OCI-LY3 (cell line): ENCODE measurements at regions not wholly inside any gene's neighbourhood (a gene's known extent, or its start where the extent isn't known, plus 50 kb on each side); places are given as distances from the start of the nearest gene placed in this dataset.

Experiments used
- H2AFZ ChIP-seq: fragments of 200-600, 300-600 bp; shearing (Covaris generic); 2 replicates; pipeline ENCODE4 v1.6.0; 2014; ENCODE audit warnings: antibody characterized with exemption, low read depth, low read length
- H3K27ac ChIP-seq: fragments of 200-600, 300-600 bp; sonication (generic); 2 replicates; pipeline ENCODE4 v1.5.1; 2014; ENCODE audit warnings: mild to moderate bottlenecking, low read length, moderate library complexity, mixed read lengths
- H3K27me3 ChIP-seq: fragments of 200-600, 300-600 bp; sonication (generic); 2 replicates; pipeline ENCODE4 v1.6.1; 2014; ENCODE audit warnings: low read depth, low read length, mixed read lengths
- H3K36me3 ChIP-seq: fragments of 200-600, 300-600 bp; sonication (generic); replicated peaks from 2 replicates; pipeline ENCODE3; 2014; ENCODE audit warnings: low read depth, low read length, mixed read lengths
- H3K4me1 ChIP-seq: fragments of 300-600, 200-600 bp; sonication (generic); 2 replicates; pipeline ENCODE4 v1.6.1; 2014; ENCODE audit warnings: low read length, mixed read lengths
- H3K4me2 ChIP-seq: fragments of 200-600, 300-600 bp; sonication (generic); 2 replicates; pipeline ENCODE4 v1.6.1; 2014; ENCODE audit warnings: low read length, mixed read lengths
- H3K4me3 ChIP-seq: fragments of 300-600, 200-600 bp; sonication (generic); 2 replicates; pipeline ENCODE4 v1.5.1; 2014; ENCODE audit warnings: antibody characterized with exemption, mild to moderate bottlenecking, low read length, moderate library complexity
- H3K79me2 ChIP-seq: fragments of 300-600, 200-600 bp; shearing (Covaris generic); 2 replicates; pipeline ENCODE4 v1.6.1; 2014; ENCODE audit warnings: mild to moderate bottlenecking, low read length, mixed read lengths
- H3K9ac ChIP-seq: fragments of 300-600, 200-600 bp; shearing (Covaris generic); 2 replicates; pipeline ENCODE4 v1.6.0; 2014; ENCODE audit warnings: mild to moderate bottlenecking, low read length, moderate library complexity
- H3K9me3 ChIP-seq: fragments of 200-600, 300-600 bp; shearing (Covaris generic); 2 replicates; pipeline ENCODE4 v1.6.1; 2014; ENCODE audit warnings: low read length, mixed read lengths; ENCODE audit not compliant: insufficient read depth
- H4K20me1 ChIP-seq: fragments of 200-600, 300-600 bp; sonication (generic); 2 replicates; pipeline ENCODE4 v1.6.1; 2016; ENCODE audit warnings: low read length, mixed read lengths; ENCODE audit not compliant: insufficient read depth
- CTCF ChIP-seq: fragments of 200-600, 300-600 bp; sonication (generic); IDR thresholded peaks from 2 replicates; pipeline ENCODE4 v1.5.1; 2014; ENCODE audit warnings: antibody characterized with exemption, low read length, low read depth
- EZH2phosphoT487 ChIP-seq: fragments of 200-600 bp; shearing (Covaris generic); IDR thresholded peaks from 2 replicates; pipeline ENCODE4 v1.6.1; 2018; ENCODE audit warnings: antibody characterized with exemption, mixed run types, low read depth

GRCh38 chr1:30532621-30533020 lies 190.8 kb downstream of the MATN1 start:
- H3K27me3 ChIP-seq, result peaks cover 4% of the 10 kb centered on the region; the same call in 1 of the 2 replicates
- TF ChIP-seq EZH2phosphoT487, result no peak
- TF ChIP-seq CTCF, result no peak
- no peaks in the 10 kb centered on the region for H3K4me1 ChIP-seq
- no peak overlapping the region for H3K27ac ChIP-seq
- no peaks in the 10 kb centered on the region for H3K9me3 ChIP-seq
- H3K4me3 ChIP-seq, result no peak overlapping the region
- no peaks in the 10 kb centered on the region for H3K36me3 ChIP-seq
- H3K9ac ChIP-seq, result no peak overlapping the region
- H2AFZ ChIP-seq, result no peak overlapping the region
- H3K4me2 ChIP-seq, result no peak overlapping the region
- H4K20me1 ChIP-seq, result no peaks in the 10 kb centered on the region
- H3K79me2 ChIP-seq, result no peaks in the 10 kb centered on the region

- Histone ChIP-seq H3K27me3 (peaks cover 4% of the 10 kb centered on the region; the same call in 1 of the 2 replicates), H3K9me3 (no peaks in the 10 kb centered on the region), H3K36me3 (no peaks in the 10 kb centered on the region), H2AFZ (no peak overlapping the region), H3K9ac (no peak overlapping the region), H3K79me2 (no peaks in the 10 kb centered on the region), H3K4me2 (no peak overlapping the region), H3K4me3 (no peak overlapping the region), H4K20me1 (no peaks in the 10 kb centered on the region), H3K27ac (no peak overlapping the region), H3K4me1 (no peaks in the 10 kb centered on the region)
- TF ChIP-seq CTCF (no peak), EZH2phosphoT487 (no peak)
Observed at GRCh38 chr1:30527511-30528140, 195.8 kb downstream of the MATN1 start.

GRCh38 chr1:30526652-30527345 lies 196.6 kb downstream of the MATN1 start:
- H2AFZ ChIP-seq, result no peak overlapping the region
- TF ChIP-seq CTCF (no peak), EZH2phosphoT487 (no peak)
- H3K4me3 ChIP-seq, result no peak overlapping the region
- H4K20me1 ChIP-seq, result no peaks in the 10 kb centered on the region
- no peaks in the 10 kb centered on the region for H3K9me3 ChIP-seq
- H3K9ac ChIP-seq, result no peak overlapping the region
- peaks cover 4% of the 10 kb centered on the region; the same call in 1 of the 2 replicates for H3K27me3 ChIP-seq
- H3K36me3 ChIP-seq, result no peaks in the 10 kb centered on the region
- H3K4me2 ChIP-seq, result no peak overlapping the region
- no peaks in the 10 kb centered on the region for H3K4me1 ChIP-seq
- H3K79me2 ChIP-seq, result no peaks in the 10 kb centered on the region
- H3K27ac ChIP-seq, result no peak overlapping the region

- Histone ChIP-seq H3K4me2 (no peak overlapping the region), H3K36me3 (no peaks in the 10 kb centered on the region), H3K9ac (no peak overlapping the region), H3K27me3 (peaks cover 4% of the 10 kb centered on the region; the same call in 1 of the 2 replicates), H3K27ac (no peak overlapping the region), H3K4me3 (no peak overlapping the region), H2AFZ (no peak overlapping the region), H4K20me1 (no peaks in the 10 kb centered on the region), H3K4me1 (no peaks in the 10 kb centered on the region), H3K79me2 (no peaks in the 10 kb centered on the region), H3K9me3 (no peaks in the 10 kb centered on the region)
- TF ChIP-seq CTCF, result no peak
- TF ChIP-seq EZH2phosphoT487, result no peak
Observed at GRCh38 chr1:30525971-30526651, 197.3 kb downstream of the MATN1 start.
